ENCODE measurements at regions not wholly inside any gene's neighbourhood (a gene's known extent, or its start where the extent isn't known, plus 50 kb on each side); places are given as distances from the start of the nearest gene placed in this dataset.

DNA sequence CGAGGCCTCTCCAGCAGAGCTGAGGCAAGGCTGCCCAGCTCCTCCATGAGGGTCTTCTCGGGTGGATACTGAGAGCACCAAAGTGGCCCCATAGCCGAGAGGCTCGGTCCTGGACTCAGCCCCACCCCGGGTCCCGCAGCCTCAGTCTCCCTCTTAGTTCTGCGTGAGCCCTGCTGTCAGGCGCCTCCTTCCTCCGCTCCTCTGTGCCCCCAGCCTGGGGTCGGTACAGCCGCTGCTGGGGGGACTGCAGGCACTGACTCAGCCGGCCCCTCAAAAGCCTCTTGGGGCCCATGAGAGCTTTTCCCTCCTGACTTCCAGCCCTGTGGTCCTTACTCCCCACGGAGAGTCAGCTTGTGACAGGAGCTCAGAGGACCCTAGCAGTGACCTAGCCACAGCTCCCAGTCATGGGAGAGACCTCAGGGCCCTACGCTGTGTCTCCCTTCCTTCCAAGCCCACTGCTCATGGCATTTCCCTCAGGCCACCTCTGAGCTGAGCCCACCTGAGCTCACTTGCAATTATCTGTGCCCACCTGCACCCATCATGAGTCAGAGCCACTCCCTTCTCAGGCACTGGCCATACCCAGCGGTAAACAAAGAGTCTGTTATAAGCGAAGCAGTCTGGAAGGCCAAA is 295.0 kb upstream of the RTL1 start:
- Histone ChIP-seq H3K36me3 (ENCODE audit: insufficient read depth, low read length, poor library complexity, severe bottlenecking) (no peaks in the 10 kb centered on the region), H3K27ac (ENCODE audit: low read depth, low read length, poor library complexity, severe bottlenecking) (no peak overlapping the region), H3K27me3 (replicated peaks; ENCODE audit: insufficient read depth, low read depth, low read length, poor library complexity) (no peaks in the 10 kb centered on the region), H3K9me3 (ENCODE audit: low read depth, low read length, poor library complexity, severe bottlenecking) (no peaks in the 10 kb centered on the region), H3K4me3 (ENCODE audit: low read depth, low read length, poor library complexity, severe bottlenecking) (no peak overlapping the region), H3K4me1 (ENCODE audit: insufficient read depth, low read length, poor library complexity, severe bottlenecking) (no peaks in the 10 kb centered on the region)
- intact Hi-C loops (cut with micrococcal nuclease; ENCODE audit: unreplicated experiment) = no loop called here
- ChIA-PET CTCF (no interaction called here), POLR2A (ENCODE audit: low non-redundant PET) (no interaction called here)
- no TSS peak for BruUV-seq (replicated peaks)
- no peak for DNase-seq (ENCODE audit: low spot score)
- TF ChIP-seq CTCF (conservative IDR thresholded peaks at IDR 0.05; ENCODE audit: low read depth, low read length) = no peak

- Histone ChIP-seq H3K36me3 (ENCODE audit: insufficient read depth, low read length, poor library complexity, severe bottlenecking) (no peaks in the 10 kb centered on the region), H3K27ac (ENCODE audit: low read depth, low read length, poor library complexity, severe bottlenecking) (no peak overlapping the region), H3K27me3 (replicated peaks; ENCODE audit: insufficient read depth, low read depth, low read length, poor library complexity) (no peaks in the 10 kb centered on the region), H3K9me3 (ENCODE audit: low read depth, low read length, poor library complexity, severe bottlenecking) (no peaks in the 10 kb centered on the region), H3K4me1 (ENCODE audit: insufficient read depth, low read length, poor library complexity, severe bottlenecking) (no peaks in the 10 kb centered on the region), H3K4me3 (ENCODE audit: low read depth, low read length, poor library complexity, severe bottlenecking) (no peak overlapping the region)
- POLR2A ChIA-PET (ENCODE audit: low non-redundant PET) = no interaction called here
- no peak for DNase-seq (ENCODE audit: low spot score)
- CTCF ChIA-PET = no interaction called here
- BruUV-seq (replicated peaks) = no TSS peak
- TF ChIP-seq EZH2 (IDR thresholded peaks at IDR 0.05; ENCODE audit: borderline replicate concordance, low read depth, low read length, poor library complexity, severe bottlenecking) = no peak
- no peak for TF ChIP-seq CTCF (conservative IDR thresholded peaks at IDR 0.05; ENCODE audit: low read depth, low read length)
- intact Hi-C loops (cut with micrococcal nuclease; ENCODE audit: unreplicated experiment) = no loop called here
These were observed 295.7 kb upstream of the RTL1 start for GRCh38 chr14:101199028-101199770.

- Histone ChIP-seq H3K4me1 (ENCODE audit: insufficient read depth, low read length, poor library complexity, severe bottlenecking) (no peaks in the 10 kb centered on the region), H3K36me3 (ENCODE audit: insufficient read depth, low read length, poor library complexity, severe bottlenecking) (no peaks in the 10 kb centered on the region), H3K27me3 (replicated peaks; ENCODE audit: insufficient read depth, low read depth, low read length, poor library complexity) (no peaks in the 10 kb centered on the region), H3K4me3 (ENCODE audit: low read depth, low read length, poor library complexity, severe bottlenecking) (no peak overlapping the region), H3K27ac (ENCODE audit: low read depth, low read length, poor library complexity, severe bottlenecking) (no peak overlapping the region), H3K9me3 (ENCODE audit: low read depth, low read length, poor library complexity, severe bottlenecking) (no peaks in the 10 kb centered on the region)
- CTCF ChIA-PET = no interaction called here
- intact Hi-C loops (cut with micrococcal nuclease; ENCODE audit: unreplicated experiment) = no loop called here
- TF ChIP-seq EZH2 (IDR thresholded peaks at IDR 0.05; ENCODE audit: borderline replicate concordance, low read depth, low read length, poor library complexity, severe bottlenecking) = no peak
- no peak for TF ChIP-seq CTCF (conservative IDR thresholded peaks at IDR 0.05; ENCODE audit: low read depth, low read length)
- BruUV-seq (replicated peaks) = no TSS peak
- DNase-seq (ENCODE audit: low spot score) = no peak
- POLR2A ChIA-PET (ENCODE audit: low non-redundant PET) = no interaction called here
These were observed 296.6 kb upstream of the RTL1 start for GRCh38 chr14:101200008-101200649.

All from A673 (cell line).